ENCODE measurements at regions not wholly inside any gene's neighbourhood (a gene's known extent, or its start where the extent isn't known, plus 50 kb on each side); places are given as distances from the start of the nearest gene placed in this dataset.
"Not testable (repeated sequence)": the region's sequence is repeated elsewhere in the genome, so short reads cannot be mapped to it uniquely, and the experiment has no call there.

DNA sequence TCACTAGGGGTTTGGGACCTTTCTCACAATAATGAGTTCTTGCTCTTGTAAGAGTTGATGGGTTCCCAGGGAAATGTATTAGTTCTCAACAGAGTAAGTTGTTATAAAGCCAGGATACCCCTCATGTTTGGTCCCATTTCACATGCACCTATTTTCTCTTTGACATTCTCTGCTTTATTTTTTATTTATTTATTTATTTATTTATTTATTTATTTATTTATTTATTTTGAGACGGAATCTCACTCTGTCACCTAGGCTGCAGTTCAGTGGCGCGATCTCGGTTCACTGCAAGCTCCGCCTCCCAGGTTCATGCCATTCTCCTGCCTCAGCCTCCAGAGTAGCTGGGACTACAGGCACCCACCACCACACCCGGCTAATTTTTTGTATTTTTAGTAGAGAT, 52.2 kb downstream of the ACTRT1 start:
- DNase-seq; H3K9me3 Mint-ChIP-seq (ENCODE audit: low read depth); CTCF ChIA-PET; H3K36me3 Mint-ChIP-seq; H3K4me3 Mint-ChIP-seq; H3K27me3 Mint-ChIP-seq; H3K27ac Mint-ChIP-seq; H3K4me1 Mint-ChIP-seq; ATAC-seq: not testable (repeated sequence)

DNA sequence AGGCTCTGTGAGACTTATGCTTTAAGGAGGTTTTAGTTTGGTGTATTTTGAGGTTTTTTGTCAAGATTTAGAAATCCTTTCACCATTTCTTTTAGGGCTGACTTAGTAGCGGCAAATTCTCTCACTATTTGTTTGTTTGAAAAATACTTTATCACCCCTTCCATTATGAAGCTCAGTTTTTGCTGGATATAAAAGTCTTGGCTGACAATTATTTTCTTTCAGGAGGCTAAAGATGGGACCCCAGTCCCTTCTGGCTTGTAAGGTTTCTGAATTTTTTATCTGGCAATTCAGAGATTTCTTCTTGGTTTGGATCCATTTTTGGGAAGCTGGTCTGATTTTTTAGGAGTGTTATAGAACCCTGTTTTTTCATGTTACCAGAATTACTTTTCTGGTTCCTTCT, 88.5 kb downstream of the ACTRT1 start:
- H3K9me3 Mint-ChIP-seq (ENCODE audit: low read depth): no peaks in the 10 kb centered on the region
- H3K4me3 Mint-ChIP-seq: no peak overlapping the region
- no peaks in the 10 kb centered on the region for H3K4me1 Mint-ChIP-seq
- ATAC-seq (no peak), DNase-seq (no peak)
- no peaks in the 10 kb centered on the region for H3K27me3 Mint-ChIP-seq
- no peak overlapping the region for H3K27ac Mint-ChIP-seq
- no peaks in the 10 kb centered on the region for H3K36me3 Mint-ChIP-seq
- CTCF ChIA-PET: no interaction called here

DNA sequence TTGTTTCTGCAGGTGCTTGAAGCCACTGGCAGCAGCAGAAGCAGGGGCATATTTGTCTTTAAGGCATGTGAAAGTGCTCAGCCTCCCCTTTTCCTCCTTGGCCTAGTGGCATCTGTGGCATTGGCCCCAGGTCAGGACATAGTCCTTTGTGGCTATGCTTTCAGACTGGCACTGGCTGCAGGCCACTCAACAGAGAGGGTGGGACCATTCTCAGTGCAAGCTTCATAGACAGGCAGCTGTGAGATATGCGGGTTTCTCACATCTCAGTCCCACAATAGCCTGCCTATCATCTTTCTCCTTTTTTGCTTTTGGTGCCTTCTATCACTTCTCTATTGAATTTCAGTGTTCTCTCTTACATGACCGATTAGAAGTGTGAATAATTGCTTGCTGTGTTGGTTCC, 104.8 kb downstream of the ACTRT1 start:
- ATAC-seq: no peak
- Mint-ChIP-seq H3K27ac (no peak overlapping the region), H3K9me3 (ENCODE audit: low read depth) (no peaks in the 10 kb centered on the region), H3K4me1 (no peaks in the 10 kb centered on the region), H3K4me3 (no peak overlapping the region), H3K36me3 (no peaks in the 10 kb centered on the region), H3K27me3 (no peaks in the 10 kb centered on the region)
- CTCF ChIA-PET: no interaction called here
- no peak for DNase-seq

DNA sequence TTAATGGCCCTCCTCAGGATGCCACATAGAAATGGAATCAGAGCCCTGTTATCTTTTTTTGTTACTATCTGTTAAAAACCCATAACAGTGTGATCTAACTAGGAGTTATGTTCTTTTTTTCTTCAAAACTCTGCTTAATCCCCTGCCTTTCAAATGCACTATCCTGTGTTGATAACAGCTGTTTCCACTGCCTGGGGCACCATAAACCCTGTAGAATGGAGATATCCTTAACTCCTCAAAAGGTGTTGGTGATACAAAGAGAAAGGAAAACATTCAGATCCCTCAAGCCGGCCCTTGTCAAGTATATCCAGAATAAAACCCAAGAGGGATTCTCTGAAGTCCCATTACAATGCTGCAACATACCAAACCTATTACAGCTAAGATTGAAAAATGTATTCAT, 108.6 kb downstream of the ACTRT1 start:
- no peaks in the 10 kb centered on the region for H3K4me1 Mint-ChIP-seq
- H3K27ac Mint-ChIP-seq: no peak overlapping the region
- no peaks in the 10 kb centered on the region for H3K9me3 Mint-ChIP-seq (ENCODE audit: low read depth)
- H3K27me3 Mint-ChIP-seq: no peaks in the 10 kb centered on the region
- H3K4me3 Mint-ChIP-seq: no peak overlapping the region
- CTCF ChIA-PET: no interaction called here
- no peak for ATAC-seq
- no peaks in the 10 kb centered on the region for H3K36me3 Mint-ChIP-seq
- no peak for DNase-seq

DNA sequence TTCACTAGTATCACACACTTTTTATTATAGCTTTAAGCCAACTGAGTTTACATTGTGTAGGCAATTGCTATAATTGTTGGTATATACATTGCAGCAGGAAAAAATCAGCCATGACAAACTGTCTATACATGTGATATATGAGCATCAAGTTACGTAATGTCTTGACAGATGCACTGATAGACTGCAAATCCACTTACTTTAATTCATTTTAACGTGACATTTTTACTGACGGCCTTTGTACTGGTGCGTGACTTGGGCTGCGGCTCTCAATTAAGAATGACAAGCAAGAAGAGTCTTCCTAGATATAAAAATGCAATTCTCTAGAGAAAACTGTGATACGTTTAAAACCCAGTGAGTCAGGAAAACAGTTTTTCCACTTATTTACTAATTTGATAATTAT, 143.8 kb downstream of the ACTRT1 start:
- H3K9me3 Mint-ChIP-seq (ENCODE audit: low read depth): peaks cover 2% of the 10 kb centered on the region
- no peaks in the 10 kb centered on the region for H3K27me3 Mint-ChIP-seq
- no peak overlapping the region for H3K4me3 Mint-ChIP-seq
- ATAC-seq: no peak
- H3K36me3 Mint-ChIP-seq: no peaks in the 10 kb centered on the region
- no peak for DNase-seq
- CTCF ChIA-PET: no interaction called here
- H3K4me1 Mint-ChIP-seq: no peaks in the 10 kb centered on the region
- H3K27ac Mint-ChIP-seq: no peak overlapping the region

DNA sequence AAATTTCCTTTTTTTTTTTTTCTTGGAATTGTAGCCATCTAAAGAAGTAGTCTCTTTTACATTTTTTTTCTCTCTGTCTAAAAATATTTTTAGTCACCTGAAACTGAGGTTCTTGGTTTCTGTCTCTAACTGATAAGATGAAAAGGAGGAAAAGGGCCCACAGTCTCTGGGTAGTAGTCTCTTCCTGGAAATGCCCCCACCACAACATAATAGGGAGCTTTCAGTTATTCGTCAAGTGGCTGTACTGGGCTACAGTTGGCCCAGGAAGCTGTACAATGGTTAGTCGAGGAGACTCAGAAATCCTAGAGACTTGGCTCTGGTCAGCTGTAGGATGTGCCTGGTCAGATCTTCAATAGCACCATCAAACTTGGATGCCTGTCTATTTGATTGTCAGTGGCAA, 163.4 kb downstream of the ACTRT1 start:
- ATAC-seq (no peak), DNase-seq (no peak)
- CTCF ChIA-PET: no interaction called here
- Mint-ChIP-seq H3K27ac (no peak overlapping the region), H3K36me3 (no peaks in the 10 kb centered on the region), H3K4me3 (no peak overlapping the region), H3K9me3 (ENCODE audit: low read depth) (no peaks in the 10 kb centered on the region), H3K4me1 (no peaks in the 10 kb centered on the region), H3K27me3 (no peaks in the 10 kb centered on the region)

DNA sequence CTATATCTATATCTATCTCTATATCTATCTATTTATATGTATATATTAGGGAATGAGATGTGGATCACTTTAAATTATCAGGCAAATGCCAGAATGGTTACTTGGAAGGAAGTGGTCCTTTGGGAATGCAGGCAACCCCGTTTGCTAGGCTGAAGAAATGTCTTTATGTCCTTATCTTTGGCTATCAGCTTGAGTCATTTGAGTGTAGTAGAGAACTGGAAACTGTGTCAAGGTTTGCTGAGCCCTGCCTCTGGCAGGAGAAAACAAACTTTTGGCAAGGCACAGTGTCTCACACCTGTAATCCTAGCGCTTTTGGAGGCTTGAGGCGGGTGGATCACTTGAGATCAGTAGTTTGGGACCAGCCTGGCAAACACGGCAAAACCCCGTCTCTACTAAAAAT, 167.3 kb downstream of the ACTRT1 start:
- H3K27me3 Mint-ChIP-seq: no peaks in the 10 kb centered on the region
- CTCF ChIA-PET: no interaction called here
- no peak for DNase-seq
- H3K4me1 Mint-ChIP-seq: no peaks in the 10 kb centered on the region
- no peak overlapping the region for H3K27ac Mint-ChIP-seq
- no peak for ATAC-seq
- H3K36me3 Mint-ChIP-seq: no peaks in the 10 kb centered on the region
- no peaks in the 10 kb centered on the region for H3K9me3 Mint-ChIP-seq (ENCODE audit: low read depth)
- no peak overlapping the region for H3K4me3 Mint-ChIP-seq

DNA sequence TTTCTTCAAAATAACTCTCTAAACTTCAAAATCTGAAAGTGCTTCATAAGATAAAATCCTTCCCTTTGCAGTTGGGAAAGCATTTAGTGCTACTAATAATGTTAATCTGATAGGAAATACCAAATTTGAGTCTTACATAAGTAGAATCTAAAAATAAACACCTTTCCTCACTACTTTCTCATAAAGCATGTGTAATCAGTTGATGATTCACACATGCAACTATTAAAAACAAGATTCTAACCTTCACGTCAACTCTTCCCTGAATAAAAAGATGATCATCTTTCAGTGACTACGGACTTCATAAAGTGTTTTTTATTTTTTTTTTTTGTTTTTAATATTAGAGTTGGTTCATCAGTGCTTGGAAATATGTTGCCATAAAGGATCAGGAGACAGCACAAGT, 172.6 kb downstream of the ACTRT1 start:
- Mint-ChIP-seq H3K4me3 (no peak overlapping the region), H3K36me3 (no peaks in the 10 kb centered on the region), H3K4me1 (no peaks in the 10 kb centered on the region), H3K27me3 (no peaks in the 10 kb centered on the region), H3K9me3 (ENCODE audit: low read depth) (no peaks in the 10 kb centered on the region), H3K27ac (no peak overlapping the region)
- CTCF ChIA-PET: no interaction called here
- ATAC-seq: no peak
- DNase-seq: no peak

DNA sequence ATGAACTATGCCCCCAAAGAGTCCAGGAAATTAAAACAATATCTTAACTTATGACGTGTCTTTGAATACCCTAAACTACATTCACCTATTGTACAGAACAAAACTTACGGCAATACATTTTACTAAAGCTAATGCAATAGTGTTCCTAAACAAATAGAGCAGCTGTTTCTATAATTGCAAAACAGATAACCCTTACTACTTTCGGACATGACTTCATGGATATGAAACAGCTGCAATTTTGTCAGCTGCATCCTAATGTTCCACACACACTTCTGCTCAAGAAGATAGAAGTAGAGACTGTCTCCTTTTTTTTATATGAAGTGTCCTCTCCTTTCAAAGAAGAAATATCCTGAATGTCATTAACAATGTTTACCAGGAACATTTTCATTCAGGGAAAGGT, 174.9 kb downstream of the ACTRT1 start:
- no peaks in the 10 kb centered on the region for H3K36me3 Mint-ChIP-seq
- H3K4me1 Mint-ChIP-seq: no peaks in the 10 kb centered on the region
- DNase-seq: no peak
- no peak overlapping the region for H3K27ac Mint-ChIP-seq
- ATAC-seq: no peak
- CTCF ChIA-PET: interaction anchor here (0.7 kb wide), 1 partner anchor 631 kb away, joined by 3 read pairs; no protein-coding TSS in a partner anchor
- no peak overlapping the region for H3K4me3 Mint-ChIP-seq
- no peaks in the 10 kb centered on the region for H3K9me3 Mint-ChIP-seq (ENCODE audit: low read depth)
- H3K27me3 Mint-ChIP-seq: no peaks in the 10 kb centered on the region

DNA sequence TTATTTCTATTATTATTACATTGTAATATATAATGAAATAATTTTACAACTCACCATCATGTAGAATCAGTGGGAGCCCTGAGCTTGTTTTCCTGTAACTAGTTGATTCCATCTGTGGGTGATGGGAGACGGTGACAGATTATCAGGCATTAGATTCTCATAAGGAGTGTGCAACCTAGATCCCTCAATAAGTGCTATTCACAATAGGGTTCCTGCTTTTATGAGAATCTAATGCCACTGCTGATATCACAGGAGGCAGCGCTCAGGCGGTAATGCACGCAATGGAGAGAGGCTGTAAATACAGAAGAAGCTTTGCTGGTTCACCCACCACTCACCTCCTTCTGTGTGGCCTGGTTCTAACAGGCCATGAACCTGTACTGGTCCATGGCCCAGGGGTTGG, 178.6 kb downstream of the ACTRT1 start:
- Mint-ChIP-seq H3K27ac (no peak overlapping the region), H3K9me3 (ENCODE audit: low read depth) (peaks cover 2% of the 10 kb centered on the region), H3K27me3 (no peaks in the 10 kb centered on the region), H3K4me1 (no peaks in the 10 kb centered on the region), H3K4me3 (no peak overlapping the region), H3K36me3 (no peaks in the 10 kb centered on the region)
- ATAC-seq (no peak), DNase-seq (no peak)
- CTCF ChIA-PET: no interaction called here

DNA sequence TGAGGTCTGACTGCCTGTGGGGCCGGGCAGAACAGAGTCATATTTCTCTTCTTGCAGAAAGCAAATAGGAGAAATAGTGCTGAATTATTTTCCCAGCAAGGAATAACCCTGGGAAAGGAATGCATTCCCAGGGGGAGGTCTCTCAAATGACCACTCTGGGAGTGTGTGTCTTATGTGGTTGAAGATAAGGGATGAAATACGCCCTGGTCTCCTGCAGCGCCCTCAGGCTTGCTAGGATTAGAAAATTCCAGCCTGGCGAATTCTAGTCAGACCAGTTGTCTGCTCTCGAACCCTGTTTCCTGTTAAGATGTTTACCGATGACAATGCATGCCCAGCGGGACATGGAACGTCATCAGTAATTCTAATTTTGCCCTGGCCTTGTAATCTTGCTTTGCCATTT, 185.3 kb downstream of the ACTRT1 start:
- H3K27ac Mint-ChIP-seq; DNase-seq; H3K9me3 Mint-ChIP-seq (ENCODE audit: low read depth); H3K4me3 Mint-ChIP-seq; ATAC-seq; H3K27me3 Mint-ChIP-seq; CTCF ChIA-PET; H3K36me3 Mint-ChIP-seq; H3K4me1 Mint-ChIP-seq: not testable (repeated sequence)

DNA sequence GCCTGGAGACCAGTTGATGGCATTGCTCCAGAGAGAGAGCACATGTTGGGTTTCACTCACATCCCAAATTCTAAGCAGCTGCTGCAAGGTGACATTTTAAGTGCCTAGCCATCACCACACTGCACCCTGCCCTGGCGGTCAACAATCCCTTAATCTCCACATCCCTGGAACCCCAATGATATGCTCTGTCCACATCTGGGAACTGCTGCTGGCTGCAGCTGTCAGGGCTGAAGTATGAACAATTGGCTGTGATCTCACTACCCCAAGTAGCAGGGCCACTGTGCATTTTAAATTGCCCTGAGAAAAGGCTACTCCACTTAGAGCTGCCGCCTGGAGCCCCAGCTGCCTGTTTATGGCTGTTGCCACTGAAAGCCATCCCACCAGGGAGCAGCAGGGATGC, 190.6 kb downstream of the ACTRT1 start:
- no peak for DNase-seq
- no peaks in the 10 kb centered on the region for H3K27me3 Mint-ChIP-seq
- no peak for ATAC-seq
- no peak overlapping the region for H3K27ac Mint-ChIP-seq
- H3K4me3 Mint-ChIP-seq: no peak overlapping the region
- CTCF ChIA-PET: no interaction called here
- H3K4me1 Mint-ChIP-seq: no peaks in the 10 kb centered on the region
- H3K9me3 Mint-ChIP-seq (ENCODE audit: low read depth): peaks cover 4% of the 10 kb centered on the region
- H3K36me3 Mint-ChIP-seq: no peaks in the 10 kb centered on the region

Measured in activated CD8-positive, alpha-beta memory T cell treated with anti-CD3 and anti-CD28 coated beads, Interleukin-2, amount 10 ng/mL, durations not matched to agents 7 days and 5 days (primary cell).